Neutrophil (primary cell): ENCODE measurements at regions not wholly inside any gene's neighbourhood (a gene's known extent, or its start where the extent isn't known, plus 50 kb on each side); places are given as distances from the start of the nearest gene placed in this dataset.

ENCODE experiments used
- H3K27ac ChIP-seq: fragments of 200-600 bp; sonication (generic); 2 replicates; pipeline ENCODE4 v1.5.1; 2016; ENCODE audit warnings: mild to moderate bottlenecking, moderate library complexity
- H3K27me3 ChIP-seq: fragments of 200-600 bp; sonication (generic); 2 replicates; pipeline ENCODE4 v1.6.0; 2016; ENCODE audit warnings: mild to moderate bottlenecking
- H3K36me3 ChIP-seq: fragments of 200-600 bp; sonication (generic); 2 replicates; pipeline ENCODE4 v1.5.1; 2017
- H3K4me1 ChIP-seq, 2 experiments: fragments of 200-600 bp in 1 of 2; sonication (generic) in 1 of 2; 1 replicate in 1 of 2; 2 replicates in 1 of 2; pipeline versions ENCODE4 v1.5.1 to v1.6.1; 2013 to 2016; ENCODE audit warnings: low read depth in 1 of 2, low read length in 1 of 2, mild to moderate bottlenecking in 1 of 2, moderate library complexity in 1 of 2; ENCODE audit not compliant: control insufficient read depth in 1 of 2, insufficient read depth in 1 of 2
- H3K4me3 ChIP-seq, 2 experiments: fragments of 200-600 bp in 1 of 2; sonication (generic) in 1 of 2; 1 replicate in 1 of 2; 2 replicates in 1 of 2; pipeline ENCODE4 v1.5.1; 2013 to 2016; ENCODE audit warnings: low read depth in 1 of 2, low read length in 1 of 2, mild to moderate bottlenecking in 1 of 2, moderate library complexity in 1 of 2
- H3K9me3 ChIP-seq: fragments of 200-600 bp; sonication (generic); 2 replicates; pipeline ENCODE4 v1.5.1; 2016
- CTCF ChIP-seq: fragments of 200-600 bp; sonication (generic); IDR thresholded peaks from 2 replicates; pipeline ENCODE4 v1.5.1; 2016; ENCODE audit warnings: antibody characterized with exemption

GRCh38 chr12:91845365-91845764 is 300.3 kb downstream of the BTG1 start:
- Histone ChIP-seq H3K9me3 (no peaks in the 10 kb centered on the region), H3K4me3 (no peak overlapping the region), H3K4me1 (no peaks in the 10 kb centered on the region), H3K27ac (no peak overlapping the region), H3K36me3 (no peaks in the 10 kb centered on the region), H3K27me3 (no peaks in the 10 kb centered on the region)
- no peak for TF ChIP-seq CTCF

GRCh38 chr12:91841822-91842221 is 303.8 kb downstream of the BTG1 start:
- H3K9me3 ChIP-seq: no peaks in the 10 kb centered on the region
- H3K27me3 ChIP-seq: no peaks in the 10 kb centered on the region
- no peak overlapping the region for H3K4me3 ChIP-seq
- no peaks in the 10 kb centered on the region for H3K36me3 ChIP-seq
- TF ChIP-seq CTCF: no peak
- H3K4me1 ChIP-seq: no peaks in the 10 kb centered on the region
- H3K27ac ChIP-seq: no peak overlapping the region

- Histone ChIP-seq H3K36me3 (no peaks in the 10 kb centered on the region), H3K4me1 (no peaks in the 10 kb centered on the region), H3K27ac (no peak overlapping the region), H3K9me3 (no peaks in the 10 kb centered on the region), H3K27me3 (no peaks in the 10 kb centered on the region), H3K4me3 (no peak overlapping the region)
- no peak for TF ChIP-seq CTCF
Observed at GRCh38 chr12:91836696-91837095, 308.9 kb downstream of the BTG1 start.

GRCh38 chr12:91836264-91836663 is 309.4 kb downstream of the BTG1 start:
- TF ChIP-seq CTCF: no peak
- no peak overlapping the region for H3K27ac ChIP-seq
- H3K36me3 ChIP-seq: no peaks in the 10 kb centered on the region
- no peak overlapping the region for H3K4me3 ChIP-seq
- H3K9me3 ChIP-seq: no peaks in the 10 kb centered on the region
- H3K4me1 ChIP-seq: no peaks in the 10 kb centered on the region
- no peaks in the 10 kb centered on the region for H3K27me3 ChIP-seq

- no peak for TF ChIP-seq CTCF
- no peak overlapping the region for H3K4me3 ChIP-seq
Observed at GRCh38 chr12:91835693-91836092, 310.0 kb downstream of the BTG1 start.

GRCh38 chr12:91833780-91834359 is 311.8 kb downstream of the BTG1 start:
- Histone ChIP-seq H3K9me3 (no peaks in the 10 kb centered on the region), H3K4me1 (no peaks in the 10 kb centered on the region), H3K27ac (no peak overlapping the region), H3K4me3 (no peak overlapping the region), H3K27me3 (no peaks in the 10 kb centered on the region), H3K36me3 (no peaks in the 10 kb centered on the region)
- TF ChIP-seq CTCF: no peak

More at GRCh38 chr12:91835693-91836092, 310.0 kb downstream of the BTG1 start:
- H3K4me1 ChIP-seq: no peaks in the 10 kb centered on the region
- no peaks in the 10 kb centered on the region for H3K9me3 ChIP-seq
- no peaks in the 10 kb centered on the region for H3K36me3 ChIP-seq
- H3K27ac ChIP-seq: no peak overlapping the region
- H3K27me3 ChIP-seq: no peaks in the 10 kb centered on the region
